MM.1S (cell line): ENCODE measurements at regions not wholly inside any gene's neighbourhood (a gene's known extent, or its start where the extent isn't known, plus 50 kb on each side); places are given as distances from the start of the nearest gene placed in this dataset.

Experiments used
- EZH2 ChIP-seq: fragments of 300-600 bp; sonication (generic); optimal IDR thresholded peaks from 2 replicates; pipeline ENCODE3; 2017; ENCODE audit warnings: low read depth, mild to moderate bottlenecking, antibody characterized with exemption, low read length, mixed read lengths
- TF ChIP-seq, protein P1 (sequence below): fragments of 300-600 bp; sonication (generic); IDR thresholded peaks from 2 replicates; pipeline ENCODE4 v1.5.1; 2016; ENCODE audit warnings: antibody characterized with exemption, low read length, mixed read lengths

DNA sequence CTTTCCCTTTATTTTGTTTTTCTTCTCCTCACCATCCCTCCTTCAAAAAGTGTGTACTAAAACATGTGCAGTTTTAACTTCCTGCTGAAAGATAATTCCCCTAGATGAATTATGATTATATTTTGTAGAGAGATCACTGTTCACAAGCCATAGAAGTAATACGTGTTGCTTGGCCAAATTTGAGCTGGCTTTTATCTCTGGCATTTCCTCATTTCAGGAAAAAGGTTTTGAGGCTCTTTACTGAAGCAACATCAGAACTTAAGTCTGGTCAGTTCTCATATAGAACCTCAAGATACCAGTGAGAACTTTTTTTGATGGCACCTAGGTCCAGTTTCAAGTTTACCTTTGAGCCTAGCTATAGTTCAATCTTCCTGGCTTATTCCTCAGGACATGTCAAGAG is 463.3 kb downstream of the INHBA start:
- TF ChIP-seq, protein P1, sequence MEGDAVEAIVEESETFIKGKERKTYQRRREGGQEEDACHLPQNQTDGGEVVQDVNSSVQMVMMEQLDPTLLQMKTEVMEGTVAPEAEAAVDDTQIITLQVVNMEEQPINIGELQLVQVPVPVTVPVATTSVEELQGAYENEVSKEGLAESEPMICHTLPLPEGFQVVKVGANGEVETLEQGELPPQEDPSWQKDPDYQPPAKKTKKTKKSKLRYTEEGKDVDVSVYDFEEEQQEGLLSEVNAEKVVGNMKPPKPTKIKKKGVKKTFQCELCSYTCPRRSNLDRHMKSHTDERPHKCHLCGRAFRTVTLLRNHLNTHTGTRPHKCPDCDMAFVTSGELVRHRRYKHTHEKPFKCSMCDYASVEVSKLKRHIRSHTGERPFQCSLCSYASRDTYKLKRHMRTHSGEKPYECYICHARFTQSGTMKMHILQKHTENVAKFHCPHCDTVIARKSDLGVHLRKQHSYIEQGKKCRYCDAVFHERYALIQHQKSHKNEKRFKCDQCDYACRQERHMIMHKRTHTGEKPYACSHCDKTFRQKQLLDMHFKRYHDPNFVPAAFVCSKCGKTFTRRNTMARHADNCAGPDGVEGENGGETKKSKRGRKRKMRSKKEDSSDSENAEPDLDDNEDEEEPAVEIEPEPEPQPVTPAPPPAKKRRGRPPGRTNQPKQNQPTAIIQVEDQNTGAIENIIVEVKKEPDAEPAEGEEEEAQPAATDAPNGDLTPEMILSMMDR, result no peak
- TF ChIP-seq EZH2, result no peak
